KMS-11 (cell line): ENCODE measurements at regions not wholly inside any gene's neighbourhood (a gene's known extent, or its start where the extent isn't known, plus 50 kb on each side); places are given as distances from the start of the nearest gene placed in this dataset.

Experiments
- H2AFZ ChIP-seq: fragments of 200-600 bp; sonication (generic); 2 replicates; pipeline ENCODE4 v1.6.1; 2016; ENCODE audit warnings: antibody characterized with exemption, mixed run types, low read depth
- H3K27ac ChIP-seq: fragments of 200-600 bp; sonication (generic); 2 replicates; pipeline ENCODE4 v1.6.1; 2016; ENCODE audit warnings: mild to moderate bottlenecking, mixed run types
- H3K27me3 ChIP-seq: fragments of 200-600 bp; sonication (generic); 2 replicates; pipeline ENCODE4 v1.6.1; 2017; ENCODE audit warnings: mild to moderate bottlenecking, low read depth, mixed run types, moderate library complexity; ENCODE audit not compliant: insufficient read depth
- H3K36me3 ChIP-seq: fragments of 200-600 bp; sonication (generic); 2 replicates; pipeline ENCODE4 v1.6.1; 2017; ENCODE audit warnings: mild to moderate bottlenecking, mixed run types; ENCODE audit not compliant: insufficient read depth
- H3K4me1 ChIP-seq: fragments of 200-600 bp; sonication (generic); 2 replicates; pipeline ENCODE4 v1.6.1; 2016; ENCODE audit warnings: mild to moderate bottlenecking, low read depth, mixed run types; ENCODE audit not compliant: poor library complexity, severe bottlenecking
- H3K4me2 ChIP-seq: fragments of 200-600 bp; sonication (generic); 2 replicates; pipeline ENCODE4 v1.7.0; 2016; ENCODE audit warnings: mild to moderate bottlenecking, mixed run types
- H3K4me3 ChIP-seq: fragments of 200-600 bp; sonication (generic); IDR thresholded peaks from 2 replicates; pipeline ENCODE4 v1.6.1; 2017; ENCODE audit warnings: low read depth, low read length, mixed read lengths; ENCODE audit not compliant: insufficient read depth
- H3K79me2 ChIP-seq: fragments of 200-600 bp; sonication (generic); 2 replicates; pipeline ENCODE4 v1.6.1; 2016; ENCODE audit warnings: low read depth, mixed run types; ENCODE audit not compliant: insufficient read depth
- H3K9ac ChIP-seq: fragments of 200-600 bp; sonication (generic); 2 replicates; pipeline ENCODE4 v1.6.1; 2016; ENCODE audit warnings: mild to moderate bottlenecking, mixed run types
- H4K20me1 ChIP-seq: fragments of 200-600 bp; sonication (generic); 2 replicates; pipeline ENCODE4 v1.6.1; 2016; ENCODE audit warnings: mild to moderate bottlenecking, mixed run types; ENCODE audit not compliant: insufficient read depth
- TF ChIP-seq, protein P1 (sequence below): fragments of 200-600 bp; sonication (generic); conservative IDR thresholded peaks from 2 replicates; pipeline ENCODE4 v1.6.1; 2017; ENCODE audit warnings: low read depth, mild to moderate bottlenecking, antibody characterized with exemption, low read length, moderate library complexity, mixed read lengths

DNA sequence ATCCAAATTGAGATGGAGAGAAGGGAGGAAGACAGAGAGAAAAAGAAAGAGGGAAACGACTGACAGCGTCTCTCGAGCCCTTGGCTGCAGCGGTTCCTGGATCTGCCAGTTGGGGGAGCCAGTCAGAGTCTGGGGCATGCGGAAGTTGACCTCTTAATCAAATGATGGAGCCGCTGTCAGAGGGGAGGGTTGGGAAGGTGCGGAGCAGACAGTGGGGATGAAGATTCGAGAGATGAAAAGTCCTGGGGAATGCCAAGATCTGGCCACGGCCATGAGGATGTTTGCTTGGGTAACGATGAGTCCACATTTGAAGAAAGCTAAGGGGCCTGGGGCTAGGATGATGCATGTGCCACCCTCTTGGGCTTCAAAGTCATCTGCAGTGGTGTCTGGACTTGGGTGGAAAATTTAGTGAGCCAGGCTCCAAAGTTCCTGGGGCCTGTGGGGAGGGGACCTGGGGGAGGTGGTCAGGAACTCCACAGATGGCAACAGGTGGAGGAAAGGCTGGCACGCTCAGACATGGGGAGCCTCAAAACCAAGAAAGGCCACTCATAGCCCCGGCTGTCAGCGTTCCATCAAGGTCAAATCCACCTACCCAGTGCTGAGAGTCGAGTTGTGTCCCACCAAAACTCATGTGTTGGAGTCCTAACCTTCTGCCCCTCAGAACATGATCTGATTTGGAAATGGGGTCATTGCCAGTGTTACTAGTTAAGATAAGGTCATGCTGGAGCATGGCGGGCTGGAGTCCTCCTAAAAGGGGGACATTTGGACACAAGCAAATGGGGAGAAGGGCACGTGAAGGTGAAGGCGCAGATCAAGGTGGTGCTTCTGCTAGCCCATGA is 200.1 kb downstream of the NDUFA10 start:
- Histone ChIP-seq H3K27me3 (peaks cover 21% of the 10 kb centered on the region; the same call in 1 of the 2 replicates), H3K36me3 (no peaks in the 10 kb centered on the region), H3K27ac (no peak overlapping the region), H3K4me1 (peaks cover 34% of the 10 kb centered on the region), H3K9ac (no peak overlapping the region), H3K4me3 (no peak overlapping the region), H4K20me1 (no peaks in the 10 kb centered on the region), H3K79me2 (no peaks in the 10 kb centered on the region), H2AFZ (no peak overlapping the region), H3K4me2 (peak overlapping the region; percentile 57)
- TF ChIP-seq, protein P1, sequence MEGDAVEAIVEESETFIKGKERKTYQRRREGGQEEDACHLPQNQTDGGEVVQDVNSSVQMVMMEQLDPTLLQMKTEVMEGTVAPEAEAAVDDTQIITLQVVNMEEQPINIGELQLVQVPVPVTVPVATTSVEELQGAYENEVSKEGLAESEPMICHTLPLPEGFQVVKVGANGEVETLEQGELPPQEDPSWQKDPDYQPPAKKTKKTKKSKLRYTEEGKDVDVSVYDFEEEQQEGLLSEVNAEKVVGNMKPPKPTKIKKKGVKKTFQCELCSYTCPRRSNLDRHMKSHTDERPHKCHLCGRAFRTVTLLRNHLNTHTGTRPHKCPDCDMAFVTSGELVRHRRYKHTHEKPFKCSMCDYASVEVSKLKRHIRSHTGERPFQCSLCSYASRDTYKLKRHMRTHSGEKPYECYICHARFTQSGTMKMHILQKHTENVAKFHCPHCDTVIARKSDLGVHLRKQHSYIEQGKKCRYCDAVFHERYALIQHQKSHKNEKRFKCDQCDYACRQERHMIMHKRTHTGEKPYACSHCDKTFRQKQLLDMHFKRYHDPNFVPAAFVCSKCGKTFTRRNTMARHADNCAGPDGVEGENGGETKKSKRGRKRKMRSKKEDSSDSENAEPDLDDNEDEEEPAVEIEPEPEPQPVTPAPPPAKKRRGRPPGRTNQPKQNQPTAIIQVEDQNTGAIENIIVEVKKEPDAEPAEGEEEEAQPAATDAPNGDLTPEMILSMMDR: no peak

DNA sequence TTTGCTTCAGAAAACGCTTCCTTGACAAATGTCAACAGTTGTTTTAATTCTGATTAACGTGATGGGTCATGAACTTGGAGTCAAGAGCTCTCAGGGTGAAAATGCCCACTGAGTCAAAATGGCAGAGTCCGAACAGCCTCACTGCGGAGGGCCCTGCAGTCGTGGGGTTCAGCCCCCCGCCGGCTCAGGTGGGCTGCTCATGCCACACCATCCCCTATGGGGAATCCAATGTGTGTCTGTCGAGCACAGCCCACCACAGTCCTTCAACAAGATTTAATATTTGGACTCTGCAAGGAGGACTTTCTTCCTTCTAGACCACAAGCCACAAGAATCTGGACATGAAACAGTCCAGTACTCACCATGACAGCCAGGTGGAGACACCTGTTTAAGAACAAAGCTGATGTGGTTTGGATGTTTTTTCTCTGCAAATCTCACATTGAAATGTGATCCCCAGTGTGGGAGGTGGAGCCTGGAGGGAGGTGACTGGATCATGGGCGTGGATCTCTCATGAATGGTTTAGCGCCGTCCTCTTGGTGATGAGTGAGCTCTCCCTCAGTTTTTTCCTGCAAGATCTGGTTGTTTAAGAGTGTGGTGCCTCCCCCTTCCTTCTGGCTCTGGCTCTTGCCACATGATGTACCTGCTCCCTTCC is 201.0 kb downstream of the NDUFA10 start:
- H3K4me3 ChIP-seq: no peak overlapping the region
- H3K27ac ChIP-seq: no peak overlapping the region
- no peak overlapping the region for H3K9ac ChIP-seq
- H3K4me2 ChIP-seq: peak overlapping the region; percentile 57
- peaks cover 27% of the 10 kb centered on the region; the same call in 1 of the 2 replicates for H3K27me3 ChIP-seq
- TF ChIP-seq, protein P1: peak; percentile 61
- H2AFZ ChIP-seq: no peak overlapping the region
- H3K79me2 ChIP-seq: no peaks in the 10 kb centered on the region
- peaks cover 26% of the 10 kb centered on the region for H3K4me1 ChIP-seq
- no peaks in the 10 kb centered on the region for H3K36me3 ChIP-seq
- H4K20me1 ChIP-seq: no peaks in the 10 kb centered on the region

DNA sequence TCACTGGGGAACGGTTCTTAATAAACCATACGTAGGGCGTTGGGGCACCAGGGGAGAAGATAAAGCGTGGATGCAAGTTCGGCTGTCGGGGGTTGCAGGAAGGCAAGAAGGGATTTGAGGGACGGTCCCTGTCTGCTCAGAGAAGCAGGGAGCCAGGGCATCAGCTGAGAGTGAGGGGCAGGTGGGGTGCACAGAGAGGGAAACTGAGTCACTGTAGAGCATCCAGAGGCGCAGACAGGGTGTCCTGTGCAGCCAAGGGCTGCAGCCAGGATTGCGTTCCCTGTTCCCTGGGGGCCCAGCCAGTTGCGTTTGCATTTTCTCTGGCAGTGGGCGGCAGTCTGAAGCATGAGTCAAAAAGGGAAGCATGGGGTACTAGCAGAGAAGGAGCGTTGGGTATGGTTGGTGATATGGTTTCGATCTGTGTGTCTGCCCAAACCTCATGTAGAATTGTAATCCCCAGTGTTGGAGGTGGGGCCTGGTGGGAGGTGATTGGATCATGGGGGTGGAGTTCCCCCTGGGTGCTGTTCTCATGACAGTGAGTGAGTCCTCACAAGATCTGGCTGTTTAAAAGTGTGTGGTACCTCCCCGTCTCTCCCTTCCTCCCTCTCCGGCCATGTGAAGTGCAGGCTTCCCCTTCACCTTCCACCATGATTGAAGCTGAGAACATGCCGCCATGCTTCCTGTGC is 202.9 kb downstream of the NDUFA10 start:
- Histone ChIP-seq H4K20me1 (no peaks in the 10 kb centered on the region), H3K4me2 (peak overlapping the region; percentile 57; the same call in 1 of the 2 replicates), H3K27me3 (peaks cover 27% of the 10 kb centered on the region; the same call in 1 of the 2 replicates), H3K4me1 (peaks cover 26% of the 10 kb centered on the region), H2AFZ (no peak overlapping the region), H3K79me2 (no peaks in the 10 kb centered on the region), H3K27ac (no peak overlapping the region), H3K36me3 (no peaks in the 10 kb centered on the region), H3K9ac (no peak overlapping the region), H3K4me3 (no peak overlapping the region)
- TF ChIP-seq, protein P1: no peak

DNA sequence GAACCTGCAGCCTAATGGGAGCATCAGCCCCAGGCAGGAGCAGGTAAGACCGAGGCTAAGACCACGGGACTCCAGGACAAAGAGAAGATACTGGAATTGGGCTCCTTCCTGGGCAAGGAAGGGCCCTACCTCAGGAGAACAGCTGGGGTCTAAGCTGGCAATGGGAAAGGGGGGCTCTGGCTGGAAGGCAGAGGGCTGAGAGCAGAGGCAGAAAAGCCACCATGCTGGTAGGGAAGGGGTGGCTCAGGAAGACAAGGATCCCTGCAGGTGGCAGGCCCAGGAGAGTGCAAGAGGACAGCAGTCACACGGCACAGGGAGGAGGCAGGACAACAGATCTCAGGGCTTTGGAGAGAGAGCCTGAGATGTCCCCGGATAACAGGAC is 203.5 kb downstream of the NDUFA10 start:
- no peaks in the 10 kb centered on the region for H4K20me1 ChIP-seq
- peaks cover 27% of the 10 kb centered on the region; the same call in 1 of the 2 replicates for H3K27me3 ChIP-seq
- H3K79me2 ChIP-seq: no peaks in the 10 kb centered on the region
- H3K4me1 ChIP-seq: peaks cover 26% of the 10 kb centered on the region
- H3K36me3 ChIP-seq: no peaks in the 10 kb centered on the region
- H3K4me2 ChIP-seq: no peak overlapping the region
- no peak overlapping the region for H2AFZ ChIP-seq
- TF ChIP-seq, protein P1: no peak
- H3K4me3 ChIP-seq: no peak overlapping the region
- H3K27ac ChIP-seq: no peak overlapping the region
- no peak overlapping the region for H3K9ac ChIP-seq
